NB4 (cell line): ENCODE measurements at regions not wholly inside any gene's neighbourhood (a gene's known extent, or its start where the extent isn't known, plus 50 kb on each side); places are given as distances from the start of the nearest gene placed in this dataset.

ENCODE experiments used
- POLR2A ChIP-seq: IDR thresholded peaks from 2 replicates; pipeline ENCODE4 v1.6.1; 2011; ENCODE audit warnings: mild to moderate bottlenecking; ENCODE audit not compliant: insufficient read length; ENCODE audit errors: extremely low read depth
- TF ChIP-seq, protein P1 (sequence below): IDR thresholded peaks from one replicate; pipeline ENCODE4 v1.5.1; 2012; ENCODE audit warnings: low read depth, low read length
- TF ChIP-seq, protein P2 (sequence below): IDR thresholded peaks from 2 replicates; pipeline ENCODE4 v1.6.1; 2011; ENCODE audit warnings: low read depth, low read length

DNA sequence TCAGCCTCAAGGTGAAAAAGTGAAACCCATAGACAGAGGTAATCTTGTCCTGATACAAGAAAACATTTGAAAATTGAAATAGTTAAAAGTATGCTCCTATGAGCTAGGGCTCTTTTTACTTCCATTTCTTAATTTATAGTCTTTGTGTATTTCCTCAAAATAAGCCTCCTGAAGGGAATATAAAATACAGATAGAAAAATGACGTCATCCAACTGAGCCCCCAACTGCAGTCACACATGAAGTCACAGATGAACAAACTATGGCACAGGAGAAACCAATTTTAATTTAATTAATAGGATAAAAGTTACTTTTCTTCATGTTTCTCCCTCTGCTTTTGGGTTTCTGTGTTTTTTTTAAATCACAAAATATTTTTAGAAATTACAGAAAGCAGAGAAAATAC, 280.3 kb downstream of the HTR7 start:
- TF ChIP-seq, protein P1, sequence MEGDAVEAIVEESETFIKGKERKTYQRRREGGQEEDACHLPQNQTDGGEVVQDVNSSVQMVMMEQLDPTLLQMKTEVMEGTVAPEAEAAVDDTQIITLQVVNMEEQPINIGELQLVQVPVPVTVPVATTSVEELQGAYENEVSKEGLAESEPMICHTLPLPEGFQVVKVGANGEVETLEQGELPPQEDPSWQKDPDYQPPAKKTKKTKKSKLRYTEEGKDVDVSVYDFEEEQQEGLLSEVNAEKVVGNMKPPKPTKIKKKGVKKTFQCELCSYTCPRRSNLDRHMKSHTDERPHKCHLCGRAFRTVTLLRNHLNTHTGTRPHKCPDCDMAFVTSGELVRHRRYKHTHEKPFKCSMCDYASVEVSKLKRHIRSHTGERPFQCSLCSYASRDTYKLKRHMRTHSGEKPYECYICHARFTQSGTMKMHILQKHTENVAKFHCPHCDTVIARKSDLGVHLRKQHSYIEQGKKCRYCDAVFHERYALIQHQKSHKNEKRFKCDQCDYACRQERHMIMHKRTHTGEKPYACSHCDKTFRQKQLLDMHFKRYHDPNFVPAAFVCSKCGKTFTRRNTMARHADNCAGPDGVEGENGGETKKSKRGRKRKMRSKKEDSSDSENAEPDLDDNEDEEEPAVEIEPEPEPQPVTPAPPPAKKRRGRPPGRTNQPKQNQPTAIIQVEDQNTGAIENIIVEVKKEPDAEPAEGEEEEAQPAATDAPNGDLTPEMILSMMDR: no peak
- TF ChIP-seq POLR2A: no peak
- TF ChIP-seq, protein P2, sequence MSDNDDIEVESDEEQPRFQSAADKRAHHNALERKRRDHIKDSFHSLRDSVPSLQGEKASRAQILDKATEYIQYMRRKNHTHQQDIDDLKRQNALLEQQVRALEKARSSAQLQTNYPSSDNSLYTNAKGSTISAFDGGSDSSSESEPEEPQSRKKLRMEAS: no peak
